AG04450 (cell line): ENCODE measurements at regions not wholly inside any gene's neighbourhood (a gene's known extent, or its start where the extent isn't known, plus 50 kb on each side); places are given as distances from the start of the nearest gene placed in this dataset.

ENCODE experiments used
- CTCF ChIA-PET: fragments of 300-600, 350-600 bp; formaldehyde crosslinking; extraction: SDS; loops from one replicate; lab custom pipeline; 2022; ENCODE audit warnings: antibody characterized with exemption, inconsistent platforms; lab: Charles Lee
- POLR2A ChIA-PET: fragments of 350-600 bp; formaldehyde crosslinking; extraction: SDS; loops from one replicate; lab custom pipeline; 2021; ENCODE audit warnings: antibody characterized with exemption, inconsistent platforms; lab: Yijun Ruan, JAX
- DNase-seq: peaks from one replicate; pipeline ENCODE4 v3.0.0-alpha.2; 2011; ENCODE audit warnings: low read depth, low spot score
- H3K27ac ChIP-seq: one replicate; pipeline ENCODE4 v1.5.1; 2012; ENCODE audit warnings: low read depth, low read length, control low read depth
- H3K27me3 ChIP-seq: one replicate; pipeline ENCODE4 v1.6.0; 2012; ENCODE audit warnings: low read length; ENCODE audit not compliant: control insufficient read depth, insufficient read depth
- H3K4me3 ChIP-seq: 2 replicates; pipeline ENCODE4 v1.5.1; 2011; ENCODE audit warnings: mild to moderate bottlenecking, low read depth, low read length, control low read depth
- H3K9me3 ChIP-seq: 2 replicates; pipeline ENCODE4 v1.5.1; 2012; ENCODE audit warnings: low read length; ENCODE audit not compliant: control insufficient read depth, insufficient read depth
- CTCF ChIP-seq: IDR thresholded peaks from 2 replicates; pipeline ENCODE4 v1.5.1; 2011; ENCODE audit warnings: low read depth, low read length, control low read depth, inconsistent platforms

GRCh38 chr9:17863924-17864323 is 285.1 kb downstream of the SH3GL2 start:
- no peak overlapping the region for H3K27ac ChIP-seq
- POLR2A ChIA-PET: no interaction called here
- no peak for DNase-seq
- no peak for TF ChIP-seq CTCF
- CTCF ChIA-PET: no interaction called here
- H3K4me3 ChIP-seq: no peak overlapping the region
- H3K27me3 ChIP-seq: no peaks in the 10 kb centered on the region
- no peaks in the 10 kb centered on the region for H3K9me3 ChIP-seq

GRCh38 chr9:17864951-17865350 is 286.1 kb downstream of the SH3GL2 start:
- Histone ChIP-seq H3K4me3 (no peak overlapping the region), H3K27me3 (no peaks in the 10 kb centered on the region), H3K27ac (no peak overlapping the region), H3K9me3 (no peaks in the 10 kb centered on the region)
- DNase-seq: no peak
- ChIA-PET CTCF (no interaction called here), POLR2A (no interaction called here)
- no peak for TF ChIP-seq CTCF

GRCh38 chr9:17865881-17866280 is 287.0 kb downstream of the SH3GL2 start:
- H3K4me3 ChIP-seq: no peak overlapping the region
- no peak for TF ChIP-seq CTCF
- CTCF ChIA-PET: no interaction called here

GRCh38 chr9:17870722-17871121 is 291.9 kb downstream of the SH3GL2 start:
- DNase-seq: no peak
- no peak overlapping the region for H3K4me3 ChIP-seq
- H3K27ac ChIP-seq: no peak overlapping the region
- ChIA-PET POLR2A (no interaction called here), CTCF (no interaction called here)
- no peaks in the 10 kb centered on the region for H3K9me3 ChIP-seq
- no peak for TF ChIP-seq CTCF
- no peaks in the 10 kb centered on the region for H3K27me3 ChIP-seq

More at GRCh38 chr9:17865881-17866280, 287.0 kb downstream of the SH3GL2 start:
- H3K27me3 ChIP-seq: no peaks in the 10 kb centered on the region
- POLR2A ChIA-PET: no interaction called here
- H3K27ac ChIP-seq: no peak overlapping the region
- no peaks in the 10 kb centered on the region for H3K9me3 ChIP-seq
- no peak for DNase-seq

GRCh38 chr9:17871213-17871890 is 292.5 kb downstream of the SH3GL2 start:
- no peak for TF ChIP-seq CTCF
- Histone ChIP-seq H3K4me3 (no peak overlapping the region), H3K9me3 (no peaks in the 10 kb centered on the region), H3K27me3 (no peaks in the 10 kb centered on the region), H3K27ac (no peak overlapping the region)
- ChIA-PET POLR2A (no interaction called here), CTCF (no interaction called here)
- DNase-seq: no peak
